Ishikawa (cell line): ENCODE measurements at regions not wholly inside any gene's neighbourhood (a gene's known extent, or its start where the extent isn't known, plus 50 kb on each side); places are given as distances from the start of the nearest gene placed in this dataset.

ENCODE experiments used
- CREB1 ChIP-seq: IDR thresholded peaks from 2 replicates; pipeline ENCODE4 v1.6.1; 2012; ENCODE audit warnings: low read depth
- NFIC ChIP-seq: IDR thresholded peaks from 2 replicates; pipeline ENCODE4 v1.6.1; 2012
- RAD21 ChIP-seq: IDR thresholded peaks from 2 replicates; pipeline ENCODE4 v1.6.1; 2012; ENCODE audit warnings: low read depth
- TEAD4 ChIP-seq: IDR thresholded peaks from 2 replicates; pipeline ENCODE4 v1.6.1; 2012

GRCh38 chr1:185593271-185593670 lies 140.9 kb upstream of the HMCN1 start:
- no peak for TF ChIP-seq CREB1
- TF ChIP-seq RAD21 = no peak
- no peak for TF ChIP-seq TEAD4
- no peak for TF ChIP-seq NFIC
